Astrocyte (in vitro differentiated cells and primary cell): ENCODE measurements at regions not wholly inside any gene's neighbourhood (a gene's known extent, or its start where the extent isn't known, plus 50 kb on each side); places are given as distances from the start of the nearest gene placed in this dataset.

Experiments used
- DNase-seq: peaks from one replicate; pipeline ENCODE4 v3.0.0-alpha.2; 2010; ENCODE audit warnings: low read depth
- FAIRE-seq: peaks from 2 replicates; lab custom pipeline; 2011; peaks lifted over from hg19 to GRCh38; lab: Jason Lieb, UNC
- H2AFZ ChIP-seq: 2 replicates; pipeline ENCODE4 v1.6.0; 2012; ENCODE audit warnings: low read depth, low read length, inconsistent platforms
- H3K27ac ChIP-seq: 2 replicates; pipeline ENCODE4 v1.5.1; 2011; ENCODE audit warnings: low read depth, low read length, inconsistent platforms
- H3K27me3 ChIP-seq: 2 replicates; pipeline ENCODE4 v1.6.0; 2011; ENCODE audit warnings: low read length, inconsistent platforms; ENCODE audit not compliant: insufficient read depth
- H3K36me3 ChIP-seq: 2 replicates; pipeline ENCODE4 v1.5.1; 2011; ENCODE audit warnings: low read length, inconsistent platforms; ENCODE audit not compliant: insufficient read depth
- H3K4me1 ChIP-seq: 2 replicates; pipeline ENCODE4 v1.5.1; 2011; ENCODE audit warnings: low read length, inconsistent platforms; ENCODE audit not compliant: insufficient read depth
- H3K4me2 ChIP-seq: 2 replicates; pipeline ENCODE4 v1.6.0; 2012; ENCODE audit warnings: low read length, inconsistent platforms
- H3K4me3 ChIP-seq: 2 replicates; pipeline ENCODE4 v1.5.1; 2011; ENCODE audit warnings: low read depth, mild to moderate bottlenecking, low read length, inconsistent platforms; ENCODE audit not compliant: insufficient read depth
- H3K79me2 ChIP-seq: 2 replicates; pipeline ENCODE4 v1.6.0; 2012; ENCODE audit warnings: mild to moderate bottlenecking, low read length, inconsistent platforms; ENCODE audit not compliant: insufficient read depth
- H3K9ac ChIP-seq: 2 replicates; pipeline ENCODE4 v1.6.0; 2012; ENCODE audit warnings: mild to moderate bottlenecking, low read length, inconsistent platforms
- H3K9me3 ChIP-seq: 2 replicates; pipeline ENCODE4 v1.5.1; 2012; ENCODE audit warnings: low read depth, mild to moderate bottlenecking, low read length, inconsistent platforms; ENCODE audit not compliant: insufficient read depth
- H4K20me1 ChIP-seq: 2 replicates; pipeline ENCODE4 v1.6.0; 2012; ENCODE audit warnings: low read length, inconsistent platforms; ENCODE audit not compliant: insufficient read depth
- H3K27ac Mint-ChIP-seq: one replicate; pipeline ENCODE4 v1.8.0; 2021; ENCODE audit warnings: mild to moderate bottlenecking, mixed read lengths; ENCODE audit not compliant: unreplicated experiment
- H3K27me3 Mint-ChIP-seq: one replicate; pipeline ENCODE4 v1.8.0; 2021; ENCODE audit warnings: low read depth, mixed read lengths; ENCODE audit not compliant: unreplicated experiment
- H3K36me3 Mint-ChIP-seq: one replicate; pipeline ENCODE4 v1.8.0; 2021; ENCODE audit warnings: low read depth, mixed read lengths; ENCODE audit not compliant: unreplicated experiment
- H3K4me1 Mint-ChIP-seq: one replicate; pipeline ENCODE4 v1.8.0; 2021; ENCODE audit warnings: low read depth, mixed read lengths; ENCODE audit not compliant: unreplicated experiment
- H3K4me3 Mint-ChIP-seq: one replicate; pipeline ENCODE4 v1.8.0; 2021; ENCODE audit warnings: mild to moderate bottlenecking, moderate library complexity, mixed read lengths; ENCODE audit not compliant: unreplicated experiment
- H3K9me3 Mint-ChIP-seq: one replicate; pipeline ENCODE4 v1.8.0; 2021; ENCODE audit warnings: mild to moderate bottlenecking, mixed read lengths; ENCODE audit not compliant: unreplicated experiment
- CTCF ChIP-seq: IDR thresholded peaks from 2 replicates; pipeline ENCODE4 v1.5.1; 2011; ENCODE audit warnings: low read depth, mild to moderate bottlenecking, inconsistent platforms, low read length, moderate library complexity; ENCODE audit not compliant: insufficient read depth
- EZH2 ChIP-seq: IDR thresholded peaks from 2 replicates; pipeline ENCODE4 v1.6.1; 2012; ENCODE audit warnings: mild to moderate bottlenecking, low read length, inconsistent platforms; ENCODE audit not compliant: insufficient read depth

GRCh38 chr1:98296681-98297080 is 364.8 kb upstream of the SNX7 start:
- no peak overlapping the region for H2AFZ ChIP-seq
- no peaks in the 10 kb centered on the region for H3K79me2 ChIP-seq
- DNase-seq (no peak), FAIRE-seq (peak; percentile 37)
- Mint-ChIP-seq H3K4me3 (no peak overlapping the region), H3K36me3 (no peaks in the 10 kb centered on the region), H3K27ac (no peak overlapping the region), H3K27me3 (no peaks in the 10 kb centered on the region), H3K9me3 (no peaks in the 10 kb centered on the region), H3K4me1 (no peaks in the 10 kb centered on the region)
- no peaks in the 10 kb centered on the region for H3K27me3 ChIP-seq
- H3K4me1 ChIP-seq: no peaks in the 10 kb centered on the region
- H3K36me3 ChIP-seq: no peaks in the 10 kb centered on the region
- no peak overlapping the region for H3K27ac ChIP-seq
- H3K4me3 ChIP-seq: no peak overlapping the region
- no peaks in the 10 kb centered on the region for H4K20me1 ChIP-seq
- H3K9me3 ChIP-seq: no peaks in the 10 kb centered on the region
- no peak for TF ChIP-seq CTCF
- no peak for TF ChIP-seq EZH2
- no peak overlapping the region for H3K4me2 ChIP-seq
- H3K9ac ChIP-seq: no peak overlapping the region

- H3K27ac ChIP-seq: no peak overlapping the region
- no peaks in the 10 kb centered on the region for H4K20me1 ChIP-seq
- Mint-ChIP-seq H3K4me3 (no peak overlapping the region), H3K36me3 (no peaks in the 10 kb centered on the region), H3K27me3 (no peaks in the 10 kb centered on the region), H3K27ac (no peak overlapping the region), H3K9me3 (peaks cover 2% of the 10 kb centered on the region), H3K4me1 (no peaks in the 10 kb centered on the region)
- no peaks in the 10 kb centered on the region for H3K36me3 ChIP-seq
- H3K4me3 ChIP-seq: no peak overlapping the region
- no peak overlapping the region for H3K4me2 ChIP-seq
- H3K9me3 ChIP-seq: no peaks in the 10 kb centered on the region
- no peaks in the 10 kb centered on the region for H3K4me1 ChIP-seq
- TF ChIP-seq CTCF (no peak), EZH2 (no peak)
- H3K9ac ChIP-seq: no peak overlapping the region
- FAIRE-seq (no peak), DNase-seq (no peak)
- no peaks in the 10 kb centered on the region for H3K79me2 ChIP-seq
- H2AFZ ChIP-seq: no peak overlapping the region
- H3K27me3 ChIP-seq: no peaks in the 10 kb centered on the region
Observed at GRCh38 chr1:98294127-98294526, 367.4 kb upstream of the SNX7 start.

- no peak for FAIRE-seq
- H3K27me3 Mint-ChIP-seq: no peaks in the 10 kb centered on the region
Observed at GRCh38 chr1:98292994-98293393, 368.5 kb upstream of the SNX7 start.

More at GRCh38 chr1:98292994-98293393, 368.5 kb upstream of the SNX7 start:
- no peak overlapping the region for H3K4me3 Mint-ChIP-seq
- no peak for TF ChIP-seq CTCF
- TF ChIP-seq EZH2: no peak
- H4K20me1 ChIP-seq: no peaks in the 10 kb centered on the region
- H3K27ac Mint-ChIP-seq: no peak overlapping the region
- no peaks in the 10 kb centered on the region for H3K36me3 Mint-ChIP-seq
- H3K36me3 ChIP-seq: no peaks in the 10 kb centered on the region
- no peak overlapping the region for H3K4me3 ChIP-seq
- H3K9me3 ChIP-seq: no peaks in the 10 kb centered on the region
- DNase-seq: no peak
- H3K4me1 ChIP-seq: no peaks in the 10 kb centered on the region
- no peaks in the 10 kb centered on the region for H3K4me1 Mint-ChIP-seq
- H3K27ac ChIP-seq: no peak overlapping the region
- H3K9me3 Mint-ChIP-seq: peaks cover 2% of the 10 kb centered on the region
- H3K79me2 ChIP-seq: no peaks in the 10 kb centered on the region
- no peak overlapping the region for H3K9ac ChIP-seq
- no peak overlapping the region for H3K4me2 ChIP-seq
- no peaks in the 10 kb centered on the region for H3K27me3 ChIP-seq
- no peak overlapping the region for H2AFZ ChIP-seq
